ENCODE measurements at regions not wholly inside any gene's neighbourhood (a gene's known extent, or its start where the extent isn't known, plus 50 kb on each side); places are given as distances from the start of the nearest gene placed in this dataset.
"Not testable (repeated sequence)": the region's sequence is repeated elsewhere in the genome, so short reads cannot be mapped to it uniquely, and the experiment has no call there.

DNA sequence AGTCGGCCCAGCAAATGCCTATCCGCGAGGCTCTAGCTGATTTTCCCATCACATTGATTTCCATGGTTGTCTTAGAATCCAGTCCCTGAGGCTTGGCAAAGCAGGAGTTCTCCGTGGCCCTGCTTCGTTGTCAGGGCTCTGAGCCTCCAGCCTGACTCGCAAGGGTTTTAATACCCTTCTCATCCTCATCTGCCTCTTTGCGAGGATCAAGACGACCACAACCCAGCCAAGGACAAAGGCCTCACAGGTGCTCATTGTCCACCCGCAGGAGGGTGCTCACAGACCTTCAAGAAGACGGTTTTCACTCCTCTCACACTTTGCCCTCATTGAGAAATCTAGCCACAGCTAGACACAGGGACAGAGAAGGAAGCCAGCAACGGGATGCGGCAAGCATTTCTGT is 610.8 kb downstream of the KCNJ18 start:
- ChIA-PET POLR2A (no interaction called here), CTCF (no interaction called here)
- DNase-seq: no peak
- Mint-ChIP-seq H3K36me3 (peaks cover 0 to 9% (median 3%) of the 10 kb centered on the region in 5 donors), H3K27ac (no peak overlapping the region), H3K9me3 (peaks cover 4 to 45% (median 23%) of the 10 kb centered on the region in 11 donors), H3K4me1 (no peaks in the 10 kb centered on the region), H3K4me3 (no peak overlapping the region), H3K27me3 (no peaks in the 10 kb centered on the region)
- intact Hi-C loops (cut with micrococcal nuclease): no loop called here
- Histone ChIP-seq H3K4me3 (ENCODE audit: low read length) (no peak overlapping the region), H3K27ac (ENCODE audit: low read depth, low read length) (no peak overlapping the region), H3K4me1 (ENCODE audit: control insufficient read depth in 2 of 2, insufficient read depth in 2 of 2, low read length in 2 of 2) (no peaks in the 10 kb centered on the region), H3K9me3 (ENCODE audit: control insufficient read depth in 2 of 3, low read length in 3 of 3) (peaks cover 0 to 10% (median 0%) of the 10 kb centered on the region in 3 experiments), H3K36me3 (ENCODE audit: control insufficient read depth in 2 of 3, insufficient read depth in 3 of 3, low read length in 3 of 3) (no peaks in the 10 kb centered on the region), H3K27me3 (ENCODE audit: control insufficient read depth in 2 of 2, insufficient read depth in 2 of 2, low read length in 2 of 2) (no peaks in the 10 kb centered on the region)
- ATAC-seq: no peak

DNA sequence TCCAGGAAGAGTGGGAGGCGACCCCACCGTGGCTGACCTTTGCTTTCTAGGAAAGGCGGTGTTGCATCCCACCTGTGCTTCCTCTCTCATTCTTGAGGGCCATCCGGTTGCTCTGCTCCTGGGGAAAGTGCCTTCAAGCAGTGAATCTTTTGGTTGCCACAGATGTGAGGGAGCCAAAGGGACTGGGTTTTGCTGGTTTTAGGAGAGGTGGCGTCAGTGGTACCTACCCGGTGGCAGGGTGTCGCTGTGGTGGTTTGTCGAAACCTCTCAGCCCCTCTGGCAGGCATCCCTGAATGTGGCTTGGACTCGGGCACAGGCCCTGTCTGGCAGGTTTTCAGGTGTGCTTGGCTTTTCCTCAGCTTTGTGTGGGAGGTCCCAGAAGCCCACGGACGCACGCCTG is 611.5 kb downstream of the KCNJ18 start:
- DNase-seq (no peak), ATAC-seq (no peak)
- H3K36me3 ChIP-seq (ENCODE audit: control insufficient read depth in 2 of 3, insufficient read depth in 3 of 3, low read length in 3 of 3): no peaks in the 10 kb centered on the region
- peaks cover 0 to 9% (median 3%) of the 10 kb centered on the region in 5 donors for H3K36me3 Mint-ChIP-seq
- peaks cover 0 to 10% (median 0%) of the 10 kb centered on the region in 3 experiments for H3K9me3 ChIP-seq (ENCODE audit: control insufficient read depth in 2 of 3, low read length in 3 of 3)
- H3K9me3 Mint-ChIP-seq: peaks cover 7 to 49% (median 25%) of the 10 kb centered on the region in 11 donors
- H3K4me1 ChIP-seq (ENCODE audit: control insufficient read depth in 2 of 2, insufficient read depth in 2 of 2, low read length in 2 of 2): no peaks in the 10 kb centered on the region
- no peak overlapping the region for H3K4me3 Mint-ChIP-seq
- no peak overlapping the region for H3K27ac Mint-ChIP-seq
- H3K27me3 Mint-ChIP-seq: no peaks in the 10 kb centered on the region
- H3K4me3 ChIP-seq (ENCODE audit: low read length): no peak overlapping the region
- H3K27me3 ChIP-seq (ENCODE audit: control insufficient read depth in 2 of 2, insufficient read depth in 2 of 2, low read length in 2 of 2): no peaks in the 10 kb centered on the region
- ChIA-PET CTCF (no interaction called here), POLR2A (no interaction called here)
- no peaks in the 10 kb centered on the region for H3K4me1 Mint-ChIP-seq
- no peak overlapping the region for H3K27ac ChIP-seq (ENCODE audit: low read depth, low read length)
- intact Hi-C loops (cut with micrococcal nuclease): no loop called here

DNA sequence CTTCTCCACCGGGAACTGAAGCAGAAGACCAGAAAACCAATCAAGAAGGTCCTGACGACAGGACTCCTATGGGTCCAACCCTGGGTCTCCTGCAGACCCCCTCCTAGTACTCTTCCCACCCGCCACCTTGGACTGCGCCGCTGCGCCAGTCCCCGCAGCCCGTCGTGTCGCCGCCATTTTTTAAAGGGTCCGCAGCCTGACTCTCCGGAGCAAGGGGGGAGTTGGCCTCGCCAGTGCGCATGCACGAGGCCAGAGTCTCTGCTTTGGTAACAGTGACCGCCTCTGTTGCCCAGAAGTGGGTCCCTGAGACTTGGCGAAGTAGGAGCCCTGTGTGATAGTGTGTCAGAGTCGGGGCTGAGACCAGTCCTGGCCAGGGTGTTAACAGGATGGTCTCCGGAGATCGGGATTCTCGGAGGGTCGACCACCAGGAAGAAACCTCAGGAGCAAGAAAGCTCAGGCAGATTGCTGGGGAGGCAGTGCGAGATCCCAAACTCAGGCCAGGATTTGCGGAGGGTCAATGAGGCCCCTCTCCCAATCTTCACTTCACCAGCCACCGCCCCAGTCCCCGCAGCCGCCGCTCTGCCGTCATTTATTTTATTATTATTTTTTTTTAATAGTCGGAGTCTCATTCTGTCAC is 612.5 kb downstream of the KCNJ18 start:
- Histone ChIP-seq H3K4me1 (ENCODE audit: control insufficient read depth in 2 of 2, insufficient read depth in 2 of 2, low read length in 2 of 2) (no peaks in the 10 kb centered on the region), H3K36me3 (ENCODE audit: control insufficient read depth in 2 of 3, insufficient read depth in 3 of 3, low read length in 3 of 3) (no peaks in the 10 kb centered on the region), H3K27ac (ENCODE audit: low read depth, low read length) (no peak overlapping the region), H3K27me3 (ENCODE audit: control insufficient read depth in 2 of 2, insufficient read depth in 2 of 2, low read length in 2 of 2) (no peaks in the 10 kb centered on the region), H3K4me3 (ENCODE audit: low read length) (no peak overlapping the region), H3K9me3 (ENCODE audit: control insufficient read depth in 2 of 3, low read length in 3 of 3) (peaks cover 0 to 2% (median 0%) of the 10 kb centered on the region in 3 experiments)
- H3K27ac Mint-ChIP-seq: no peak overlapping the region
- CTCF ChIA-PET: no interaction called here
- intact Hi-C loops (cut with micrococcal nuclease): no loop called here
- ATAC-seq (no peak), DNase-seq (no peak)
- H3K4me1 Mint-ChIP-seq: no peaks in the 10 kb centered on the region
- peaks cover 7 to 47% (median 23%) of the 10 kb centered on the region in 11 donors for H3K9me3 Mint-ChIP-seq
- no peaks in the 10 kb centered on the region for H3K27me3 Mint-ChIP-seq
- no peak overlapping the region for H3K4me3 Mint-ChIP-seq
- peaks cover 0 to 9% (median 3%) of the 10 kb centered on the region in 5 donors for H3K36me3 Mint-ChIP-seq
- POLR2A ChIA-PET: no interaction called here

DNA sequence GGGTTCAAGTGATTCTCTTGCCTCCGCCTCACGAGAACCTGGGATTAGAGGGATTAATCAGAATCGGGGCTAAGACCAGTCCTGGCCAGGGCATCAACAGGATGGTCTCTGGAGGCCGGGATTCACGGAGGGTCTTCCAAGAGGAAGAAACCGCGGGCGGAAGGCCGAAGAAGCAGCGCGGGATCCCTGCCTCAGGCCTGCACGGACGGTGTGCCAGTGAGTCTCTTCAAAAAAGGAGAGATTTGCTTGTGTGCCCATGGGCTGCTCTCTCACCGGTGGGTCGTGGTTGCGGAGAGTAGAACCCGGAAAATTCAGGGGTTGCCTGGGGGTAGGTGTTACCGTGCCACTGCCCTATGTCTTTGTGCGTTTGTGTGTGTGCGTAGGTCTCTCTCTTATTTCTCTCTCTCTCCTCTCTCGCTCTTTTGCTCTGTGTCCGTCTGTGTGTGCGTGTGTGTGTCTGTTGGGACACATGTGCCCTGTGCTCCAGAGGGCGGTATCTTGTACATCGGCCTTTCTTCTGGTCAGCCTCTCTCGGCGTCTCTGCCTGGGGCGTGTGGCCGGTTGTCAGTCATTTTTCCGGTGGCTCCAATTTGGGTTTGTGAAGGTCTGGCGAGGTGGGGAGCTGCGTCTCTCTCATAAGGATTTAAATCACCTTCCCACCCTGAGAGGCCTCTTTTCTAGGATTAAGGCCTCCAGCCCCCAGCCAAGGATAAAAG is 613.2 kb downstream of the KCNJ18 start:
- no peaks in the 10 kb centered on the region for H3K4me1 ChIP-seq (ENCODE audit: control insufficient read depth in 2 of 2, insufficient read depth in 2 of 2, low read length in 2 of 2)
- Mint-ChIP-seq H3K9me3 (peaks cover 6 to 49% (median 22%) of the 10 kb centered on the region in 11 donors), H3K27ac (no peak overlapping the region), H3K27me3 (no peaks in the 10 kb centered on the region), H3K4me3 (no peak overlapping the region), H3K36me3 (peaks cover 0 to 9% (median 3%) of the 10 kb centered on the region in 5 donors), H3K4me1 (no peaks in the 10 kb centered on the region)
- POLR2A ChIA-PET: no interaction called here
- no peaks in the 10 kb centered on the region for H3K9me3 ChIP-seq (ENCODE audit: control insufficient read depth in 2 of 3, low read length in 3 of 3)
- CTCF ChIA-PET: no interaction called here
- H3K27ac ChIP-seq (ENCODE audit: low read depth, low read length): no peak overlapping the region
- DNase-seq: no peak
- intact Hi-C loops (cut with micrococcal nuclease): no loop called here
- ATAC-seq: no peak
- no peak overlapping the region for H3K4me3 ChIP-seq (ENCODE audit: low read length)
- H3K36me3 ChIP-seq (ENCODE audit: control insufficient read depth in 2 of 3, insufficient read depth in 3 of 3, low read length in 3 of 3): no peaks in the 10 kb centered on the region
- no peaks in the 10 kb centered on the region for H3K27me3 ChIP-seq (ENCODE audit: control insufficient read depth in 2 of 2, insufficient read depth in 2 of 2, low read length in 2 of 2)

DNA sequence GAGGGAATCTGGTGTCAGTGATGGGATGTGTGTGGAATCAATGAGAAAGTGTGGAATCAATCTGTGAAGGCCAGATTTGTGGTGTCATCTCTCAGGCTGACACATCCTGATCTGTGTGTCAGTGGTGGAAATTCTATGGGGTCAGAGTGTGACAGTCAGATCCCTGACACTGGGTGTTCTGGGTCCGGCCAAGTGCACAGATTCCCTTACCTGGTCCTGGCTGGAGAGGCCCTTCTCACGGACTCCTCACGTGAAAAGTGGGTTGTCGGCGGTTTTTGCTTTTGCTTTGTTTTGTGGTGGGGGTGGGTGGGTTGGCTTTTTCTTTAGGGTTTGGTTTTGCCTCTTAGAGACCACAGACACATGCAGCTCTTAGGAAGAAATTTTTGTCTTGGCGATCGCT is 618.0 kb downstream of the KCNJ18 start:
- H3K36me3 ChIP-seq (ENCODE audit: control insufficient read depth in 2 of 3, insufficient read depth in 3 of 3, low read length in 3 of 3); H3K4me3 Mint-ChIP-seq; H3K36me3 Mint-ChIP-seq; CTCF ChIA-PET; H3K4me1 Mint-ChIP-seq; H3K27ac ChIP-seq (ENCODE audit: low read depth, low read length); ATAC-seq; H3K27me3 Mint-ChIP-seq; H3K4me3 ChIP-seq (ENCODE audit: low read length); H3K9me3 ChIP-seq (ENCODE audit: control insufficient read depth in 2 of 3, low read length in 3 of 3); H3K27me3 ChIP-seq (ENCODE audit: control insufficient read depth in 2 of 2, insufficient read depth in 2 of 2, low read length in 2 of 2); H3K27ac Mint-ChIP-seq; POLR2A ChIA-PET; DNase-seq; H3K4me1 ChIP-seq (ENCODE audit: control insufficient read depth in 2 of 2, insufficient read depth in 2 of 2, low read length in 2 of 2); intact Hi-C loops (cut with micrococcal nuclease): not testable (repeated sequence)
- peaks cover 4 to 47% (median 22%) of the 10 kb centered on the region in 11 donors for H3K9me3 Mint-ChIP-seq

DNA sequence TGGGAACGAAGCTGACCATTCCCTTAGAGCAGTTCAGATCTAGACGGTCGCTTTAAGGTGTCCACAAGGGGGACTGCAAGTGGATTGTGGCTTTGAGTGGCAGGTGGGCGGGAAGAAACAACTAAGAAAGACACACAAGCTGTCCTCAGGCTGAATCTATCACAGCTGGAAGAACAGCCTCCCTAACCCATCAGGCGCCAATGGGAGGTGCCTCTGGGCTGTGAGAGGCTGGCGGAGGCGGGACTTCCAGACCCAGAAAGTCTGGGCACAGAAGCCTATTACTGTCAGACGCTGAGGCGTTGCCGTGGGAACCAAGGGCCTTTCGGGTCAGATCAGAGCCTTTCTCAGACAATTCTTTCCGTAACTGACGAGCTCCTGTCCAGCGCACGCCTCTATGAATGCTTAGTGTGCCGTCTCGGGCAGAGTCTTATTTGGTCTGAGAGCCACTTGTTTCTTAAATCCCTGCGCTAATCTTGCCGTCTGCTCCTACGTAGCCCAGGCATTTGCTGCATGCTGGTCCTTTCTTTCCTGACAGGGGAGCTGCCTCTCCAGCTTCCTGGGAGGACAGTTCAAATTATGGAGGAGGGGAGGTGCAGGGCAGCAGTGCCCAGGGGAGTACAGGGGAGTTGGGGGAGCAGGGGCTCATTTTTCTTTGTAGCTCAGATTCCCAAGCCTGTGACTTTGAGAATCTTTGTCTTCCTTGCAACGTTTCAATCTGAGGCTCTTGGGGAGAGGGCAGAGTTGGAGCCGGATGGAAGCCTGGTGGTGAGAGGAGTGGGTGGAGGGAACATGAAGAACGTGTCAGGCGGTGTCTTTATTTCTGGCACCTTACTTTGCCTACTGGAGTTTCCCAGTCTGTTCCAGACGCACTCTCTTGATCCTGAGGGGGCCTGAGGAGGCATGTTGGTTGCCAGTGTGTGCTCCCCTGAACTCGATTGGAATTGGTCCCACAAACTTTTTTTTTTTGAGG is 618.7 kb downstream of the KCNJ18 start:
- peaks cover 4 to 40% (median 17%) of the 10 kb centered on the region in 11 donors for H3K9me3 Mint-ChIP-seq
- H3K36me3 ChIP-seq (ENCODE audit: control insufficient read depth in 2 of 3, insufficient read depth in 3 of 3, low read length in 3 of 3): no peaks in the 10 kb centered on the region
- CTCF ChIA-PET: no interaction called here
- no peaks in the 10 kb centered on the region for H3K4me1 Mint-ChIP-seq
- no peak for ATAC-seq
- H3K36me3 Mint-ChIP-seq: no peaks in the 10 kb centered on the region
- H3K27me3 Mint-ChIP-seq: no peaks in the 10 kb centered on the region
- no peak for DNase-seq
- no peak overlapping the region for H3K4me3 Mint-ChIP-seq
- no peak overlapping the region for H3K4me3 ChIP-seq (ENCODE audit: low read length)
- POLR2A ChIA-PET: no interaction called here
- intact Hi-C loops (cut with micrococcal nuclease): no loop called here
- H3K27ac ChIP-seq (ENCODE audit: low read depth, low read length): no peak overlapping the region
- no peaks in the 10 kb centered on the region for H3K4me1 ChIP-seq (ENCODE audit: control insufficient read depth in 2 of 2, insufficient read depth in 2 of 2, low read length in 2 of 2)
- no peaks in the 10 kb centered on the region for H3K27me3 ChIP-seq (ENCODE audit: control insufficient read depth in 2 of 2, insufficient read depth in 2 of 2, low read length in 2 of 2)
- no peaks in the 10 kb centered on the region for H3K9me3 ChIP-seq (ENCODE audit: control insufficient read depth in 2 of 3, low read length in 3 of 3)
- peak overlapping the region in 1 of 9 donors; percentile 21 for H3K27ac Mint-ChIP-seq
